Fibroblast of lung (primary cell): ENCODE measurements at regions not wholly inside any gene's neighbourhood (a gene's known extent, or its start where the extent isn't known, plus 50 kb on each side); places are given as distances from the start of the nearest gene placed in this dataset.

Experiments
- CTCF ChIP-seq, 2 donors: IDR thresholded peaks in 1 of 2; conservative IDR thresholded peaks in 1 of 2; 1 replicate in 1 of 2; 2 replicates in 1 of 2; pipeline ENCODE4 v1.5.1; 2011 to 2012; ENCODE audit warnings: low read length in 2 of 2, control low read depth in 1 of 2, inconsistent platforms in 1 of 2, low read depth in 1 of 2, mild to moderate bottlenecking in 1 of 2
- EZH2 ChIP-seq: IDR thresholded peaks from 2 replicates; pipeline ENCODE4 v1.5.1; 2012; ENCODE audit warnings: low read length, control low read depth, mild to moderate bottlenecking; ENCODE audit errors: missing control alignments

GRCh38 chr1:232335741-232336293 is 294.1 kb downstream of the SIPA1L2 start:
- TF ChIP-seq CTCF (conservative IDR thresholded peaks at IDR 0.05 in 1 of 2, IDR thresholded peaks at IDR 0.05 in 1 of 2; ENCODE audit: low read depth in 1 of 2, low read length in 2 of 2) (no peak), EZH2 (no peak)
